Activated T-cell treated with anti-CD3 and anti-CD28 coated beads, Interleukin-2, amount 50 U/mL, for 72 hours (primary cell): ENCODE measurements at regions not wholly inside any gene's neighbourhood (a gene's known extent, or its start where the extent isn't known, plus 50 kb on each side); places are given as distances from the start of the nearest gene placed in this dataset.
A peak's percentile ranks its signal among the peaks of the same experiment; 100 is the strongest.

Source experiments
- ATAC-seq, 2 donors: fragments of 150-1000 bp; cut with Tn5 transposase; replicated peaks in 1 of 2; 2 replicates each; pipeline ENCODE4 v1.10.0; 2021; ENCODE audit warnings: moderate library complexity in 2 of 2, mild to moderate bottlenecking in 1 of 2
- DNase-seq, 2 donors: peaks; one replicate each; pipeline ENCODE4 v3.0.0; 2021 to 2022; ENCODE audit warnings: mixed read lengths in 1 of 2
- H3K27ac Mint-ChIP-seq: one replicate; pipeline ENCODE4 v1.8.0; 2022; ENCODE audit warnings: mild to moderate bottlenecking, moderate library complexity, mixed read lengths
- H3K27me3 Mint-ChIP-seq: one replicate; pipeline ENCODE4 v1.8.0; 2022; ENCODE audit warnings: low read depth, mixed read lengths
- H3K36me3 Mint-ChIP-seq, 2 donors: one replicate each; pipeline ENCODE4 v1.8.0; 2022; ENCODE audit warnings: mixed read lengths in 2 of 2, mild to moderate bottlenecking in 1 of 2; ENCODE audit not compliant: insufficient read depth in 2 of 2
- H3K4me1 Mint-ChIP-seq: one replicate; pipeline ENCODE4 v1.8.0; 2022; ENCODE audit warnings: low read depth, mixed read lengths
- H3K4me3 Mint-ChIP-seq, 2 donors: one replicate each; pipeline ENCODE4 v1.8.0; 2022; ENCODE audit warnings: mild to moderate bottlenecking in 2 of 2, mixed read lengths in 2 of 2, moderate library complexity in 2 of 2
- H3K9me3 Mint-ChIP-seq, 2 donors: one replicate each; pipeline ENCODE4 v1.8.0; 2022; ENCODE audit warnings: mixed read lengths in 2 of 2

GRCh38 chr13:40231751-40232150, 434.7 kb downstream of the FOXO1 start:
- Mint-ChIP-seq H3K4me1 (peaks cover 41% of the 10 kb centered on the region), H3K9me3 (peaks cover 0 to 4% of the 10 kb centered on the region in 2 donors), H3K27ac (no peak overlapping the region), H3K36me3 (peaks cover 0 to 2% of the 10 kb centered on the region in 2 donors), H3K27me3 (no peaks in the 10 kb centered on the region), H3K4me3 (no peak overlapping the region)
- no peak for ATAC-seq
- DNase-seq: no peak

- H3K4me1 Mint-ChIP-seq: peaks cover 41% of the 10 kb centered on the region
- DNase-seq (no peak), ATAC-seq (no peak)
- H3K27ac Mint-ChIP-seq: no peak overlapping the region
- no peaks in the 10 kb centered on the region for H3K27me3 Mint-ChIP-seq
- H3K36me3 Mint-ChIP-seq: peaks cover 0 to 2% of the 10 kb centered on the region in 2 donors
- no peak overlapping the region for H3K4me3 Mint-ChIP-seq
- peaks cover 0 to 4% of the 10 kb centered on the region in 2 donors for H3K9me3 Mint-ChIP-seq
Observed at GRCh38 chr13:40232311-40233040, 434.0 kb downstream of the FOXO1 start.

- peaks cover 0 to 4% of the 10 kb centered on the region in 2 donors for H3K9me3 Mint-ChIP-seq
- ATAC-seq: no peak
- peaks cover 41% of the 10 kb centered on the region for H3K4me1 Mint-ChIP-seq
- no peaks in the 10 kb centered on the region for H3K27me3 Mint-ChIP-seq
- no peak overlapping the region for H3K27ac Mint-ChIP-seq
- no peak overlapping the region for H3K4me3 Mint-ChIP-seq
- no peak for DNase-seq
- peaks cover 0 to 2% of the 10 kb centered on the region in 2 donors for H3K36me3 Mint-ChIP-seq
Observed at GRCh38 chr13:40233731-40234195, 432.7 kb downstream of the FOXO1 start.

DNA sequence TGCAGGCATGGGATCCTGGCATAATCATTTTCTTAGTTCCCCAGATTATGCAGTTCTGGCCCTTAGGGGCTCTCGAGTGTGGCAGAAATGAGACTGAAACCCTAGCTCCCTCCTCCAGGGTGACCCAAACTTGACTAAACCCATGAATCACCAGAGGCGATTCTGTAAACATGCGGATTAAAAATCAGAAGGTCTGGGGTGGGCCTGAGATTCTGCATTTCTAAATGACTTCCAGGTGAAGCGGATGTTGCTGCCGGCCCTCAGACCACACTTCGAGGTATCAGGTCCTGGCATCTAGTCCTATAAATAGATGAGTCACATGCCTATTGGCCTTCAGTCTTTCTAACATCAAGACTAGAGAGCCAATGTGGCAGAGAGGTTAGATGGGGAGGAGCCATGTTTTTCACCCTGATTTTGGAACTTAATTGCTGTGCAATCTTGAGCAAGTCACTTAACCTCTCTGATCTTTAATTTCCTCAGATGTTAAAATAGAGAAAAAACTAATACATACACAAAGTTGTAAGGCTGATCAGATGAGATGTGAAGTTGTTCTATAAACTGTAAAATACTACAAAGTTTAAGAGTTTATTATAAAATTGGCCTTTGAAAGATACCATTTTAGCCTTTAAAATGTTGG, 431.2 kb downstream of the FOXO1 start:
- Mint-ChIP-seq H3K27ac (no peak overlapping the region), H3K27me3 (no peaks in the 10 kb centered on the region), H3K9me3 (peaks cover 0 to 2% of the 10 kb centered on the region in 2 donors), H3K4me3 (no peak overlapping the region), H3K36me3 (no peaks in the 10 kb centered on the region), H3K4me1 (peaks cover 28% of the 10 kb centered on the region)
- DNase-seq (peak; percentile 25 to 28), ATAC-seq (peak; percentile 85 to 86)

DNA sequence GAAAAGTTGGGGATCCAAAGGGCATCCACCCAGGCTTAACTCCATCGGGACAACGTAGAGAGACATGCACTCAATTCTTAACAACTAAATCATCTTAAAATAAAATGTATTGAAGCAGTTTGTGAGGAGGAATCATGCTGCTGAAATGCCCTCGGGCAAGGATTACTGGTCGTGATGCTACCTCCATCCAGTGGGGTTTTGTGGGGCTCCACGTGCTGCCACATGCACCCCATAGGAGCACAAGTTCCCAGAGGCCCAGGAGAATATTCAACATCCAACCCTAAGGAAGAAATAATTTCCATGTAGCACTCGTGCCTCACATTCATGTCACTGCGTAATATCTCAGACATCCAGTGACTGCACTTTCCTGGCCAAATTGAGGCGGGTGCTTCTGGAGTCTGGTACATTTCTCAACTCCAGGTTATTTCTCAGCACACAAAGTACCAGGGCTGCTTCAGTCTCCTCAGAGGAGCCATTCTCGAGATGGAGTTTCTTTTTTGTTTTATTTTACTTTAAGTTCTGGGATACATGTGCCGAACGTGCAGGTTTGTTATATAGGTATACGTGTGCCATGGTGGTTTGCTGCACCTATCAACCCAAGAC, 429.8 kb downstream of the FOXO1 start:
- no peak for DNase-seq
- peaks cover 14% of the 10 kb centered on the region for H3K4me1 Mint-ChIP-seq

GRCh38 chr13:40238761-40239160, 427.7 kb downstream of the FOXO1 start:
- Mint-ChIP-seq H3K36me3 (no peaks in the 10 kb centered on the region), H3K4me3 (no peak overlapping the region), H3K27ac (no peak overlapping the region), H3K4me1 (peaks cover 11% of the 10 kb centered on the region), H3K27me3 (no peaks in the 10 kb centered on the region), H3K9me3 (no peaks in the 10 kb centered on the region)
- DNase-seq (no peak), ATAC-seq (no peak)

More for the DNA sequence above, 429.8 kb downstream of the FOXO1 start:
- Mint-ChIP-seq H3K4me3 (no peak overlapping the region), H3K27me3 (no peaks in the 10 kb centered on the region), H3K36me3 (no peaks in the 10 kb centered on the region), H3K9me3 (no peaks in the 10 kb centered on the region), H3K27ac (no peak overlapping the region)
- ATAC-seq: no peak

GRCh38 chr13:40240293-40240692, 426.1 kb downstream of the FOXO1 start:
- Mint-ChIP-seq H3K27ac (no peak overlapping the region), H3K4me1 (peaks cover 5% of the 10 kb centered on the region), H3K4me3 (no peak overlapping the region), H3K27me3 (no peaks in the 10 kb centered on the region), H3K9me3 (peaks cover 2 to 5% of the 10 kb centered on the region in 2 donors), H3K36me3 (peaks cover 3% of the 10 kb centered on the region in 2 donors)
- ATAC-seq: no peak
- DNase-seq: no peak

- Mint-ChIP-seq H3K27me3 (no peaks in the 10 kb centered on the region), H3K27ac (no peak overlapping the region), H3K4me3 (no peak overlapping the region), H3K4me1 (peaks cover 13% of the 10 kb centered on the region), H3K36me3 (peaks cover 3% of the 10 kb centered on the region in 2 donors), H3K9me3 (peaks cover 2 to 9% of the 10 kb centered on the region in 2 donors)
- no peak for ATAC-seq
- no peak for DNase-seq
Observed at GRCh38 chr13:40241125-40241798, 425.2 kb downstream of the FOXO1 start.

DNA sequence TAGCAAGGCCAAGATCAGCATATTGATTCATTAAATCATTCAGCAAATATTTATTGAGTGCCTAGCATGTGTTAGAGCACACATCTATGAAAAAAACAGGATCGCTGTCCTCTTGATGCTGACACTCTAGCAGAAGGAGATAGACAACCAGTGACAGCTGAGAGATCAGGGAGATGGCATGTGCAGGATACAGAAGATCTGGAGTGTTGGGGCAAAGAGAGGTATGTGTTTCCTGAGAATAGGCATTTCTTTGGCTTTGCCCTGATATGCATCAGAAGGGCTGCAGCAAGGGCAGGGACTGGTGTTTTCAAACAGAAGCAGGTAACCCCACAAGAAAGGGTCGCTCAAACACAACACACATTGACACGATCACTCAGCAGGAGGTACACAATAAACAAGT, 423.4 kb downstream of the FOXO1 start:
- H3K27me3 Mint-ChIP-seq: no peaks in the 10 kb centered on the region
- peaks cover 22% of the 10 kb centered on the region for H3K4me1 Mint-ChIP-seq
- DNase-seq (no peak), ATAC-seq (no peak)
- no peak overlapping the region for H3K4me3 Mint-ChIP-seq
- peaks cover 6 to 10% of the 10 kb centered on the region in 2 donors for H3K9me3 Mint-ChIP-seq
- no peak overlapping the region for H3K27ac Mint-ChIP-seq
- H3K36me3 Mint-ChIP-seq: peaks cover 6 to 8% of the 10 kb centered on the region in 2 donors

- no peak overlapping the region for H3K4me3 Mint-ChIP-seq
- H3K27me3 Mint-ChIP-seq: no peaks in the 10 kb centered on the region
- peaks cover 11 to 16% of the 10 kb centered on the region in 2 donors for H3K9me3 Mint-ChIP-seq
- no peak for DNase-seq
- H3K4me1 Mint-ChIP-seq: peaks cover 32% of the 10 kb centered on the region
- no peak overlapping the region for H3K27ac Mint-ChIP-seq
- peaks cover 12 to 18% of the 10 kb centered on the region in 2 donors for H3K36me3 Mint-ChIP-seq
- no peak for ATAC-seq
Observed at GRCh38 chr13:40243982-40244381, 422.5 kb downstream of the FOXO1 start.

GRCh38 chr13:40245567-40245966, 420.9 kb downstream of the FOXO1 start:
- DNase-seq: no peak
- Mint-ChIP-seq H3K9me3 (peaks cover 15 to 19% of the 10 kb centered on the region in 2 donors), H3K36me3 (peaks cover 15 to 21% of the 10 kb centered on the region in 2 donors), H3K27ac (no peak overlapping the region), H3K4me3 (no peak overlapping the region), H3K4me1 (peaks cover 34% of the 10 kb centered on the region), H3K27me3 (no peaks in the 10 kb centered on the region)
- ATAC-seq: no peak

GRCh38 chr13:40247845-40248244, 418.6 kb downstream of the FOXO1 start:
- H3K9me3 Mint-ChIP-seq: peaks cover 15 to 19% of the 10 kb centered on the region in 2 donors
- DNase-seq (no peak), ATAC-seq (peak; percentile 59 to 66)
- H3K36me3 Mint-ChIP-seq: peaks cover 15 to 21% of the 10 kb centered on the region in 2 donors
- H3K4me1 Mint-ChIP-seq: peaks cover 54% of the 10 kb centered on the region
- no peak overlapping the region for H3K27ac Mint-ChIP-seq
- H3K4me3 Mint-ChIP-seq: no peak overlapping the region
- no peaks in the 10 kb centered on the region for H3K27me3 Mint-ChIP-seq
